CD4-positive, alpha-beta T cell treated with Interleukin-15 for 1 hour (primary cell): ENCODE measurements at regions not wholly inside any gene's neighbourhood (a gene's known extent, or its start where the extent isn't known, plus 50 kb on each side); places are given as distances from the start of the nearest gene placed in this dataset.

Experiments
- DNase-seq: peaks from one replicate; pipeline ENCODE4 v3.0.0-alpha.2; 2020

DNA sequence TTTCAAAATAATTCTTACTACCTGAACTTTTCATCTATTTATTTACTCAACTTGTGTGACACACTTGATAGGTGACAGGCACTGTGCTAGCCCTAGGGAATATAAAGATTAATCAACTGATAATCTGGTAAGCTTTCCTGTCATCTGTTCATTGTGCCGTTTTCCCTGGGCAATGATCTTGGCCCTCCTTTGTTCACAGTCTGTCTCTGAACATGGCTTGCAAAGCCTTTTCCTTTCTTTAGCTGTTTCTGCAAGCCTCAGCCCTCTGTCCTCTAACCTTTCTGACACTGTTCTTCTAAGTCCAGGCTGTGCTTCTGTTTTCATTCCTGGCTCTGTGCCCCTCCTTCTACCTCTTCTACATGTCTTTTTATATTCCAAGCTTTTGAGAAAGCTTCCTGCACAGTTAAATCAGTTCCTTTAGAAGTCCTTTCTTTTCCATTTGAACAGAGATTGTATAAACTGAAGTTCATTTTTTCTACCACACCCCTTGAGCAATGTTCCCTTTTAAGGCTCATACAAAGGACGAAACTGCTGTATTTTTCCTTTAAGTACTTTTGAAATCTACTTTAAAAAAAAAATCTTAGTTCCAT is 803.0 kb upstream of the ZNF608 start:
- no peak for DNase-seq

DNA sequence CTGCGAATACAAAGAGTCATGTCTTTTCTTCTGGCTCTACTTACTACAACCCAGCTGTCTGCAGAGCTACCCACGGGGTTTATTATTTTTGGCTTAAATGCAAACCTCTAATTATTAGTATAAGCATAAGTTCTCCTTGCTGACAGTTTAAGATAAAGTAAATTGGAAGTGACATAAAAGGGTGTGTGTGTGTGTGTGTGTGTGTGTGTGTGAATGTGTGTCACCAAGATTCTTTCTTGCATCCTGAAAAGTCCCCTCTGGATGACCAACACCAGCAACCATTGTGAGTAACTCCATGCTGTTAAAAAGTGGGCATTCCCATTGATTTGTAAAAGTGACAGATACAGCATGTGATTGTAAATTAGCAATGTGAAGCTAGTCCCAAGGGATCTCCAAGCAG is 803.8 kb upstream of the ZNF608 start:
- DNase-seq: no peak

DNA sequence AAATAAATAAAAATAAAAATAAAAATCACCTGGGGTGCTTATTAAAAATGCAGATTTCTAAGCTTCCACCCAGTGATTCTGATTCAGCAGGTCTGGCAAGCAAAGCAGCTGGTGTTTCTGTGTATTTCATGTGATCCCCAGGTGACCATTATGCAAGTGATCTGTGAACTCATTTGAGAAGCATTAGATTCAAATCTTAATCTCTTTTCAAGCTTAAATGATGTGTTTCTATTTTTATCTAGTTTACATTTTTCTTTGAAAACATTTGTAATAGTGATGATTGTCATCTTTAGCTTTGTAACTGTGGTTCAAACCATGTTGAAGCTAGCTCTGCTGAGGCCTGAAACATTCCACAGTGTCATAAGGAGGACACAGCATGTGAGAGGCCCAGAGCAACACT is 804.8 kb upstream of the ZNF608 start:
- no peak for DNase-seq

DNA sequence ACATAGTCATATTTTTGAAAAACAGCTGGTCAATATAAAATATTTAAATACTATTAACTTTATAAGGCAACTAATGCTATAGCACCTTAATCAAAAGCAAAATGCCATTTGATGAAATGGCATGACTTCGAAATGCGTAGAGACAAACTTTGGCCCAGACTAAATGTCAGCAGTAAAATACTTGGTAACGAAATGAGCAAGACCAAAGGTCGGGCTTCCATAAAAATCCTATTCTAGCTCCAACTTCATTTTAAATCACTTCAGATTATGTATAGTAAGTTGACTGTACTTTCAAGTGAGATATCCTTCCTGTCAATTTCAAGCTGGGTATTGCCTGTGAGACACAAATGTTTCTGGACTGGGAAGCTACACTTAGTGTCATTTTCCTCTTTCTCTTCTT is 805.4 kb upstream of the ZNF608 start:
- no peak for DNase-seq

DNA sequence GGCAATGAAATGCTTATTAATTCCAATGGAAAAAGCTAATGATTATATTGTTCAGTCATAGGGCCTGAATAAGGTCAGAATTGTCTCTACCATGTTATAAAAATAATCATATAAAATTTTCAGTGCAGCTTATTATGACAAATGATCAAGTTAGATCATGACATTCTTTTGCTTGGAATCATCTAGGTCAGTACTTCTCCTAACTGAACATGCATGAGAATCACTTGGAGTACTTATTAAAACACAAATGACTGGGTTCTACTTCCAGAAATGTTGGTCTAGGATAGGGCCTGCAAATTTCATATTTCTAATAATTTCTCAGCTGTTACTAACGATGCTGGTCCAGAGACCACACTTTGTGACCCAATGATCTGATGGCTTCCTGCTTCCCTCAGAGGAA is 806.0 kb upstream of the ZNF608 start:
- no peak for DNase-seq

GRCh38 chr5:125554355-125554754 is 807.9 kb upstream of the ZNF608 start:
- DNase-seq: no peak

DNA sequence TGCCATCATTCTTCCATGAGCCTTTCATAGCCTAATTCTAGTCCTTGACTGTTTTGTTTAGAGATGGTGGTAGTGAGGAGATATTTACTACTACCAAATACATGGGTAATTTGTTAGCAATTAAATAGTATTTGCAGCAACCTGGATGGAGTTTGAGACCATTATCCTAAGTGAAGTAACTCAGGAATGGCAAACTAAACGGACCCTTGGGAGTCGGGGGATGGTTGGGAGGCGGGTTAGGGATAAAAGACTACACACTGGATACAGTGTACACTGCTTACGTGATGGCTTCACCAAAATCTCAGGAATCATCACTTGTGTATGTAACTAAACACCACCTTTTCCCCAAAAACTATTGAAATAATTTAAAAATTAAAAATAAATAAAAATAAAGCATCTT is 809.2 kb upstream of the ZNF608 start:
- no peak for DNase-seq

DNA sequence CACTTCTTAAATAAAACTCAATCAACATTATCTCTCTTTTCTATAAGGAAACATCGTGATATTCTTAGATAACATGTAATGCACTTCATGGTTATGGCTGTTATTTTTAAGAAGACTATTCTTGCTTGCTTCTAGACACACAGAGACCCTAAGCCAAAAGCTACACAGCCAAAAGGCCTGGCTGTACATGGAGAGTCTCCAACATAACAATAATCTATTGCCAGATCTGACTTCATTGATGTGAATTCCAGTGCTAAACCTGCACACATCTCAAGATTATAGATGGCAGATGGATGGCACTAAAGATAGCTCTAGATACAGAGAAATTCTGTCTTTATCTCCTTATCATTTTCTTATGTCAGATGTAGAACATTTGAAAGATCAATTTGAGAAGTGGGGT is 811.6 kb upstream of the ZNF608 start:
- DNase-seq: no peak

DNA sequence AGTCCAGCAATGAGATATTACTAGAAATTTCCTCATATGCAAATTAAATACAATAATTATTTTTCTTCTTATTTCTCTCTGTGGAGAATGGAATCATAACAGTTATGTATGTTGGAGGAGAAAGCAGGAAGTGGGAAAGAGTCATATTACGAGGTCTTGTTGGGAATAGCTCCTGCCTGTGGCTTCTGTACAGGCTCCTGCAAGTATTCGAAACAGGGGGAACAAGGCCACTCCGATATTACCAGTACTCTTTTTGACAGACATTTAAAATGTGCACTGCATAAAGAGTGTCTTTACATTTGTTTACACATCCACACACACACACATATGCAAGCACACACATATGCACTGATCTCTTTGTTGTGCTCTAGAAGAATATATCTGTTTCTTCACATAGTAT is 812.0 kb upstream of the ZNF608 start:
- no peak for DNase-seq

DNA sequence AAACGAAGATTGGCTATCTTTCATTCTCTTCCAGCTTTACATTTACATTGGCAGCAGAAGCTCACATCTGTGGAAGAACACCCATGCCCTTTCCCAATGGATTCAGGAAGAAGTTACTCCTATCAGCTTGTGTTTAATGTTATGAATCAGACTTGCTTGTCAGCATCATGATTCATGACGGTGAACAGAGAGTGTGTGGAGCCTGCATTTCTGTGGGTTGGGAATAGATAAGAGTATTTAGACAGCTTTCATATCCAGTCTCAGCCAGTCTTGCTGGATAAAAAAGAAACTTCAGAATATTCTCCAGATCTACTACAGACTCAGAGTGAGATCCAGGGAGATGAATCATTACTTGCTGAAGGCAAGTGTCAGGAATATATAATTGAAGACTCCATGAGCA is 812.9 kb upstream of the ZNF608 start:
- no peak for DNase-seq

GRCh38 chr5:125560476-125561225 is 814.2 kb upstream of the ZNF608 start:
- DNase-seq: no peak

DNA sequence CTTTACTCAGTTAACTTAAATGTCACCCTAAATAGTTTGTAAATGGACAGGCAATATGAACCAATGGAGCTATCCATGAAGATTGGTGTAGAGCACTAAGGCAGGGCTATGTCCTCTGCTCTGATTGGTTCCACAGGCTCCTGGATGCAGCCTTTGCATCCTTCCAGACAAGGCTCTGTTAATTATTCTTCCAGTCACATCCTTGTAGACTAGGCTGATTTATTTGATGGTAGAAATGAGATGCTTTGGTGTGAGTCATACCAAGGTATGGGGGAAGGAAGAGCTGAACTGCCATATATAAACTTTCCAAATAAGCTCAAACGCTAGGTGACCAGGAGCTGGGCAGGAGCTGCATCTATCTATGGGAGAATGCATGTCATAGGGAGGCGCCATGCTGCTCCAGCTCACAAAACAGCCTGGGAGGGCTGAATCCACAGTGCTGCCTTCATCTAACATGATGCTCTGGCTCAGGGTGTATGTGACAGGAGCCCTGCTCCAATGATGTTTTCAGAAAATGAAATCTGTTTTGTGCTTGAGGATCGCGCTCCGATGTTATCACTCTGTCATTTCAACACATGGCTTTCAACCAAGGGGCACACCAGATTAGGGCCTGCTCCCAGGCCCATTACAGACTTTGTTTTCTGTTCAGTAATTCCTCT is 818.0 kb upstream of the ZNF608 start:
- no peak for DNase-seq

DNA sequence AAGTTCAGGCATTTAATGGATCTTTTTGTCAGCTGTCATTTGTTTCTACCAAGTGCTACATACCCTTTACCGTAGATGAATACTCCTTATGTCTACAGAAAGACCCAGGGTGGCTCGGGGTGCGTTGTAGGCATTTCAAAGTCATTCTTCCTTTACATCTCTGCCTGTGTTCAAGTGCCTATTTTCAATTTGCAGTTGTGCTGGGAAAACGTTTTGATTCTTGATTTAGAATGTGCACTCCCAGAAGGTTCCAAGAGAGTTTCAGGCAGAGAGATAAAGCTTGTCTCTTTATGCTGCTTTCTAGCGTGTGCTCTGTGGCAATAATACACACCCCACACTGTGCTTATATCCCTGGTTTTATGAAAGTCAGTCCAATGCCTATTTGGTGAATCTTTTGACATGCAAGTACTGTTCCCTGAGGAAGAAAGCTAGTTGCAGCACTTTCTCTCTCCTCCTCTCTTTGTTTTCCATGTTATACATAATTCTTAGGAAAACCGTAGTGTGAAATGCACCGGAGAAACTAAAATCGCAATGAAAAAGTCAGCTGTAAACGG is 828.1 kb upstream of the ZNF608 start:
- no peak for DNase-seq

DNA sequence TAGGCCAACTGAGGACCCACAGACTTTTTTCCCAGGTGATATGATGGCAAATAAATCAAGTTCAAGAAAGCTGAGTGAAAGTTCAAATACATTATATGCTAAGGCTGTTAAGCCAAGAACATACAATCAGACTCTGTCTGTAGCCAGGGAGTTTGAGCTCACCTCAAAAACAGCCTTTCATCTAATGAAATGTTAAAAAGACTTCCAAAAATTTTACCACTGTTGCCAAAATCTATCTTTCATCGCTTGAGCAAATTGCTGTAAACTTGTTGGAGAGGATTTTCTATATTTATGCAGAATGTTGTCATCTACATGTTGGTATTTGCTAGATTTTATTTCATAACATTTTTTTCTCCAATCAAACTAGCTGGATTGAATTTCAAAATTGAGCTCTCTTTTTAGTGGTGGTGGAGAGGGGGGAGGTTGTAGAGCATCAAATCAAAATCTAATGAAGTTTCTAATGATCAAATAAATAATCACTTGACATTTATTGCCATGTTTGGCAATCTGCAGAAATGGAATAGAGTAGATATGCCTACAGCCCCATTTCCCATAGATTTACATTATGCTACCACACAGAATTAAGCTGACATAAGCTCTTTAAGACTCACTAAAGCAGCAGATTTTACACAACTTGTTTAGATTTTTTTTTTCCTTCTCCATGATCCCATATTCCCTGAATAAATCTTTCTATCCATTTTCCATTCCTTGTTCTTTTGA is 828.9 kb upstream of the ZNF608 start:
- no peak for DNase-seq

- DNase-seq: no peak
Measured at GRCh38 chr5:125575891-125576505, 829.6 kb upstream of the ZNF608 start.

GRCh38 chr5:125576822-125577221 is 830.4 kb upstream of the ZNF608 start:
- no peak for DNase-seq

- no peak for DNase-seq
Measured at GRCh38 chr5:125578551-125578950, 832.1 kb upstream of the ZNF608 start.

DNA sequence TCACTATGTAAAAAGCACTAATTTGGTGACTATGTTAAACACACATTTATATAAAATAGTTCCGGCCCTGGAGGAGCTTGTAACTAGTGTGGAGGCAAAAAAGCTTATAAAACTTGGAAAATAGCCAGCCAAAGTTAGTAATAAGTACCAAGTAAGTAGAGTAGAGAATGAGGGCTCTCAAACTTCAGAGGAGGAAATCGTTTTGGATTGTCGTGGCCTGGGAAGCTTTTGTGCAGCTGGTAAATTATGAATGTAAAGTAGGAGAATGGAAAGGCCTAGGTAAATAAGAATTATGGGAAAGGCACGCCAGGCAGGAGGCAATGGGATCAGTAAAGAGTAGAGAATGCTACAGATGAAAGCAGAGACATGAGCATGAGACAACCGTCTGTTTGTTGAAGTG is 832.7 kb upstream of the ZNF608 start:
- no peak for DNase-seq

GRCh38 chr5:125581311-125581710 is 834.9 kb upstream of the ZNF608 start:
- DNase-seq: no peak

DNA sequence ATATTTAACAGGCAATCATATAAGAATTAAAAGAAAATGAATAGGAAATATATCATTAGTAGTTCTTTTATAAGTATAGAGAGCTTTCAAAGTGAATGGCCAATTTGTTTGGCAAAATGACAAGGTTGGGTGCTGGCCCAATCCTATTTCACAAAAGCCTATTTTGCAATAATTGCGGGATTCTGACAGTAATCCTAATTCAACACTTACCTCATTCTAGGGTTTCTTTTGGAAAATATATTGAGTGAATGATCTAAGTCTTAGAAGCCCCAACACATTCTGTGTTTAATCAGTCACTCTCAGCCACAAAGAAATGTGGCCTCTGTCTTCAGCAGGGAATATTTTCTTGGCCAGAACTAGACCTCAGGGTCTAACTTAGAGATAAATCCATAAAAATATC is 835.9 kb upstream of the ZNF608 start:
- no peak for DNase-seq

GRCh38 chr5:125583321-125584139 is 837.1 kb upstream of the ZNF608 start:
- no peak for DNase-seq

DNA sequence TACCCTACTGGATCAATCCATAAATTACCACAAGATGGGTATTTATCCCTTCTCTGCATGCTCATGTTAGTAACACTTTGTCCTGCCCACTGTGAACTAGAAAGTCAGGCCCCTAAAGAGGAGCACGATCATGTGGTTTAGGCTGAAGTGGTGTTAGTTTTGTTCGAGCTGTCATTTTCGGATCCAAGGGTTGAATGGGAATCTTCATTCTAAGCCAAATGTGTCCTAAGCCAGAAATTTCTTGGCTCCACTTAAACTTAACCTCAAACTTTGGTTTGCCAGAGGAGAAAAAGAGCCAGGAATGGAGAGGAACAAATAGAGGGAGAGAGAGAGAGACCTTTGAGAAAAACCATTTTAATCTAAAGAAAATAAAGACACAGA is 837.7 kb upstream of the ZNF608 start:
- no peak for DNase-seq
